Keratinocyte (primary cell): ENCODE measurements at regions not wholly inside any gene's neighbourhood (a gene's known extent, or its start where the extent isn't known, plus 50 kb on each side); places are given as distances from the start of the nearest gene placed in this dataset.

Experiments used
- DNase-seq: peaks from one replicate; pipeline ENCODE4 v3.0.0-alpha.2; 2011; ENCODE audit warnings: low read depth, missing footprints, low spot score
- FAIRE-seq: peaks from 2 replicates; lab custom pipeline; 2011; peaks lifted over from hg19 to GRCh38; lab: Jason Lieb, UNC
- H2AFZ ChIP-seq: 2 replicates; pipeline ENCODE4 v1.6.0; 2012; ENCODE audit warnings: low read length, control low read depth, inconsistent platforms; ENCODE audit not compliant: control insufficient read depth
- H3K27ac ChIP-seq: 2 replicates; pipeline ENCODE4 v1.5.1; 2011; ENCODE audit warnings: low read length; ENCODE audit not compliant: control insufficient read depth, insufficient read depth
- H3K27me3 ChIP-seq: 3 replicates; pipeline ENCODE4 v1.6.0; 2011; ENCODE audit warnings: low read length; ENCODE audit not compliant: control insufficient read depth, insufficient read depth; ENCODE audit errors: extremely low read depth
- H3K36me3 ChIP-seq, 2 experiments: 2 replicates in 1 of 2; 3 replicates in 1 of 2; pipeline ENCODE4 v1.5.1; 2011; ENCODE audit warnings: low read length in 2 of 2, mild to moderate bottlenecking in 1 of 2; ENCODE audit not compliant: control insufficient read depth in 2 of 2, insufficient read depth in 2 of 2; ENCODE audit errors: extremely low read depth in 1 of 2
- H3K4me1 ChIP-seq: 3 replicates; pipeline ENCODE4 v1.5.1; 2011; ENCODE audit warnings: low read length; ENCODE audit not compliant: control insufficient read depth, insufficient read depth; ENCODE audit errors: extremely low read depth
- H3K4me2 ChIP-seq: 3 replicates; pipeline ENCODE4 v1.6.0; 2011; ENCODE audit warnings: low read depth, low read length; ENCODE audit not compliant: control insufficient read depth, insufficient read depth; ENCODE audit errors: extremely low read depth
- H3K4me3 ChIP-seq, 3 experiments: fragments of 200-600 bp in 1 of 3; sonication (generic) in 1 of 3; 2 replicates in 2 of 3; 3 replicates in 1 of 3; pipeline ENCODE4 v1.5.1; 2011 to 2016; ENCODE audit warnings: low read length in 3 of 3, mild to moderate bottlenecking in 3 of 3, control low read depth in 2 of 3, inconsistent platforms in 1 of 3, low read depth in 1 of 3, mixed read lengths in 1 of 3, mixed run types in 1 of 3, moderate library complexity in 1 of 3; ENCODE audit not compliant: control insufficient read depth in 2 of 3, insufficient read depth in 2 of 3; ENCODE audit errors: extremely low read depth in 1 of 3
- H3K79me2 ChIP-seq: 2 replicates; pipeline ENCODE4 v1.6.0; 2012; ENCODE audit warnings: low read length; ENCODE audit not compliant: control insufficient read depth, insufficient read depth
- H3K9ac ChIP-seq: 3 replicates; pipeline ENCODE4 v1.6.0; 2011; ENCODE audit warnings: low read length; ENCODE audit not compliant: control insufficient read depth, insufficient read depth; ENCODE audit errors: extremely low read depth
- H3K9me1 ChIP-seq: 3 replicates; pipeline ENCODE4 v1.6.0; 2011; ENCODE audit warnings: low read length; ENCODE audit not compliant: control insufficient read depth, insufficient read depth; ENCODE audit errors: extremely low read depth
- H3K9me3 ChIP-seq: 2 replicates; pipeline ENCODE4 v1.5.1; 2012; ENCODE audit warnings: low read depth, low read length; ENCODE audit not compliant: control insufficient read depth
- H4K20me1 ChIP-seq: 3 replicates; pipeline ENCODE4 v1.6.0; 2011; ENCODE audit warnings: low read length; ENCODE audit not compliant: control insufficient read depth, insufficient read depth; ENCODE audit errors: extremely low read depth
- EZH2 ChIP-seq: IDR thresholded peaks from one replicate; pipeline ENCODE4 v1.6.1; 2012; ENCODE audit warnings: inconsistent platforms, mild to moderate bottlenecking, low read length, moderate library complexity
- dilution Hi-C: fragments of 300-500 bp; cut with MboI; formaldehyde crosslinking; loops from one replicate; pipeline ENCODE4 v1.7.0; 2020; ENCODE audit warnings: low sequenced_read_pairs; ENCODE audit not compliant: extremely low pct_ligation_motif_present
- TF ChIP-seq, protein P1 (sequence below), 3 experiments: IDR thresholded peaks in 1 of 3; conservative IDR thresholded peaks in 1 of 3; optimal IDR thresholded peaks in 1 of 3; 2 replicates in 2 of 3; 3 replicates in 1 of 3; pipeline versions ENCODE3 to v1.5.1; 2011; ENCODE audit warnings: low read length in 3 of 3, mild to moderate bottlenecking in 3 of 3, moderate library complexity in 2 of 3, control low read depth in 1 of 3, inconsistent platforms in 1 of 3; ENCODE audit not compliant: insufficient read depth in 2 of 3; ENCODE audit errors: extremely low read depth in 1 of 3

GRCh38 chr1:187549540-187549939 is 720.8 kb downstream of the PLA2G4A start:
- no peaks in the 10 kb centered on the region for H3K9me1 ChIP-seq
- H3K4me3 ChIP-seq = no peak overlapping the region
- H3K27me3 ChIP-seq = no peaks in the 10 kb centered on the region
- H4K20me1 ChIP-seq = no peaks in the 10 kb centered on the region
- H3K36me3 ChIP-seq = no peaks in the 10 kb centered on the region
- H3K9ac ChIP-seq = no peak overlapping the region
- FAIRE-seq (no peak), DNase-seq (no peak)
- TF ChIP-seq EZH2 = no peak
- TF ChIP-seq, protein P1, sequence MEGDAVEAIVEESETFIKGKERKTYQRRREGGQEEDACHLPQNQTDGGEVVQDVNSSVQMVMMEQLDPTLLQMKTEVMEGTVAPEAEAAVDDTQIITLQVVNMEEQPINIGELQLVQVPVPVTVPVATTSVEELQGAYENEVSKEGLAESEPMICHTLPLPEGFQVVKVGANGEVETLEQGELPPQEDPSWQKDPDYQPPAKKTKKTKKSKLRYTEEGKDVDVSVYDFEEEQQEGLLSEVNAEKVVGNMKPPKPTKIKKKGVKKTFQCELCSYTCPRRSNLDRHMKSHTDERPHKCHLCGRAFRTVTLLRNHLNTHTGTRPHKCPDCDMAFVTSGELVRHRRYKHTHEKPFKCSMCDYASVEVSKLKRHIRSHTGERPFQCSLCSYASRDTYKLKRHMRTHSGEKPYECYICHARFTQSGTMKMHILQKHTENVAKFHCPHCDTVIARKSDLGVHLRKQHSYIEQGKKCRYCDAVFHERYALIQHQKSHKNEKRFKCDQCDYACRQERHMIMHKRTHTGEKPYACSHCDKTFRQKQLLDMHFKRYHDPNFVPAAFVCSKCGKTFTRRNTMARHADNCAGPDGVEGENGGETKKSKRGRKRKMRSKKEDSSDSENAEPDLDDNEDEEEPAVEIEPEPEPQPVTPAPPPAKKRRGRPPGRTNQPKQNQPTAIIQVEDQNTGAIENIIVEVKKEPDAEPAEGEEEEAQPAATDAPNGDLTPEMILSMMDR (optimal IDR thresholded peaks at IDR 0.05 in 1 of 3, IDR thresholded peaks at IDR 0.05 in 1 of 3, conservative IDR thresholded peaks at IDR 0.05 in 1 of 3; ENCODE audit: extremely low read depth in 1 of 3, insufficient read depth in 2 of 3, low read length in 3 of 3) = no peak
- no peaks in the 10 kb centered on the region for H3K4me1 ChIP-seq
- dilution Hi-C loops = no loop called here
- no peak overlapping the region for H3K4me2 ChIP-seq
- H3K27ac ChIP-seq = no peak overlapping the region
- H2AFZ ChIP-seq = no peak overlapping the region
- no peaks in the 10 kb centered on the region for H3K79me2 ChIP-seq
- H3K9me3 ChIP-seq = no peaks in the 10 kb centered on the region

GRCh38 chr1:187551061-187551460 is 722.3 kb downstream of the PLA2G4A start:
- no peaks in the 10 kb centered on the region for H3K4me1 ChIP-seq
- no peak overlapping the region for H3K27ac ChIP-seq
- no peaks in the 10 kb centered on the region for H3K9me1 ChIP-seq
- no peak overlapping the region for H2AFZ ChIP-seq
- H3K4me2 ChIP-seq = no peak overlapping the region
- dilution Hi-C loops = no loop called here
- H3K9ac ChIP-seq = no peak overlapping the region
- no peaks in the 10 kb centered on the region for H4K20me1 ChIP-seq
- no peaks in the 10 kb centered on the region for H3K27me3 ChIP-seq
- TF ChIP-seq, protein P1 (optimal IDR thresholded peaks at IDR 0.05 in 1 of 3, IDR thresholded peaks at IDR 0.05 in 1 of 3, conservative IDR thresholded peaks at IDR 0.05 in 1 of 3; ENCODE audit: extremely low read depth in 1 of 3, insufficient read depth in 2 of 3, low read length in 3 of 3) = no peak
- TF ChIP-seq EZH2 = no peak
- DNase-seq (no peak), FAIRE-seq (no peak)
- H3K36me3 ChIP-seq = no peaks in the 10 kb centered on the region
- no peak overlapping the region for H3K4me3 ChIP-seq
- no peaks in the 10 kb centered on the region for H3K79me2 ChIP-seq
- no peaks in the 10 kb centered on the region for H3K9me3 ChIP-seq
